ENCODE measurements at regions not wholly inside any gene's neighbourhood (a gene's known extent, or its start where the extent isn't known, plus 50 kb on each side); places are given as distances from the start of the nearest gene placed in this dataset.

DNA sequence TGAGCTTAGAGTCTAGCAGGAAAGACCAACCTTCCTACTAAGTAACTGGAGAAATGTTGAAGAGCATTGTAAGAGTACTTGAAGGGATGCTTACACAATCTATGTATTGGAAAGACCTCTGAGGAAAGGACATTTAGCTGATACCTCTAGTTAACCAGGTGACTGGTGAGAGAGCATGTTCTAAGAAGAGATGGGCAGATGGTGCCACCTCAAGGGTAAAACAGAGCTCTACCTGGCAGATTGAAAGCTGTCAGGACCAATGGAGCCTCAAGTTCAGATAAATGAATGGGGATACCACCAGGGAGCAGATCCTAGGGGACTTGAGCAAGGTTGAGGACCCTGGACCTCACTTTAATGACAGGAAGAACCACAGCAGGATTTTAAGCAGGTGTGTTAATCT lies 196.4 kb downstream of the QDPR start:
- DNase-seq (ENCODE audit: low spot score): no peak
- TF ChIP-seq, protein P1, sequence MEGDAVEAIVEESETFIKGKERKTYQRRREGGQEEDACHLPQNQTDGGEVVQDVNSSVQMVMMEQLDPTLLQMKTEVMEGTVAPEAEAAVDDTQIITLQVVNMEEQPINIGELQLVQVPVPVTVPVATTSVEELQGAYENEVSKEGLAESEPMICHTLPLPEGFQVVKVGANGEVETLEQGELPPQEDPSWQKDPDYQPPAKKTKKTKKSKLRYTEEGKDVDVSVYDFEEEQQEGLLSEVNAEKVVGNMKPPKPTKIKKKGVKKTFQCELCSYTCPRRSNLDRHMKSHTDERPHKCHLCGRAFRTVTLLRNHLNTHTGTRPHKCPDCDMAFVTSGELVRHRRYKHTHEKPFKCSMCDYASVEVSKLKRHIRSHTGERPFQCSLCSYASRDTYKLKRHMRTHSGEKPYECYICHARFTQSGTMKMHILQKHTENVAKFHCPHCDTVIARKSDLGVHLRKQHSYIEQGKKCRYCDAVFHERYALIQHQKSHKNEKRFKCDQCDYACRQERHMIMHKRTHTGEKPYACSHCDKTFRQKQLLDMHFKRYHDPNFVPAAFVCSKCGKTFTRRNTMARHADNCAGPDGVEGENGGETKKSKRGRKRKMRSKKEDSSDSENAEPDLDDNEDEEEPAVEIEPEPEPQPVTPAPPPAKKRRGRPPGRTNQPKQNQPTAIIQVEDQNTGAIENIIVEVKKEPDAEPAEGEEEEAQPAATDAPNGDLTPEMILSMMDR (IDR thresholded peaks at IDR 0.05; ENCODE audit: borderline replicate concordance, control extremely low read depth, extremely low read depth, insufficient read depth, missing control alignments): no peak
- in situ Hi-C loops (cut with MboI; ENCODE audit: low sequenced_read_pairs, unreplicated experiment): no loop called here

DNA sequence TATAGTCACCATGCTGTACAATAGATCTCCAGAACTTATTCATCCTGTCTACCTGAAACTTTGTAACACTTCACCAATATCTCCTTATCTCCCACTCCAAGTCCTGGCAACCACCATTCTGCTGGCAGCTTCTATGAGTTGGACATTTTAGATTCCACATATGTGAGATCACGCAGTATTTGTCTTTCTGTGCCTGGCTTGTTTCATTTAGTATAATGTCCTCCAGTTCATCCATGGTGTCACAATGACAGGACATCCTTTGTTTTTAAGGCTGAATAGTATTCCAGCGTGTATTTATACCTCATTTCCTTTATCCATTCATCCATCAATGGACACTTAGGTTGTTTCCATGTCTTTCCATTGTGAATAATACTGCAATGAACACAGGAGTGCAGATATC lies 198.7 kb downstream of the QDPR start:
- DNase-seq (ENCODE audit: low spot score): no peak
- TF ChIP-seq, protein P1 (IDR thresholded peaks at IDR 0.05; ENCODE audit: borderline replicate concordance, control extremely low read depth, extremely low read depth, insufficient read depth, missing control alignments): no peak
- in situ Hi-C loops (cut with MboI; ENCODE audit: low sequenced_read_pairs, unreplicated experiment): no loop called here

DNA sequence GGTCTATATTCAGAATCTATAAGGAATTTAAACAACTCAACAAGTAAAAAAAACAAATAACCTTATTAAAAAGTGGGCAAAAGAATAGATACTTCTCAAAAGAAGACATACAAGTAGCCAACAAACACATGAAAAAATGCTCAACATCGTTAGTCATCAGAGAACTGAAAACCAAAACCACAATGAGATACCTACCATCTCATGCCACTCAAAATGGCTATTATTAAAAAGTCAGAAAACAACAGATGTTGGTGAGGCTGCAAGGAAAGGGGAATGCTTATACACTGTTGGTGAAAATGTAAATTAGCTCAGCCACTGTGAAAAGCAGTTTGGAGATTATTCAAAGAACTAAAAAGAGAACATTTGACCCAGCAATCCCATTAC lies 201.6 kb downstream of the QDPR start:
- TF ChIP-seq, protein P1 (IDR thresholded peaks at IDR 0.05; ENCODE audit: borderline replicate concordance, control extremely low read depth, extremely low read depth, insufficient read depth, missing control alignments): no peak
- no peak for DNase-seq (ENCODE audit: low spot score)
- in situ Hi-C loops (cut with MboI; ENCODE audit: low sequenced_read_pairs, unreplicated experiment): no loop called here

DNA sequence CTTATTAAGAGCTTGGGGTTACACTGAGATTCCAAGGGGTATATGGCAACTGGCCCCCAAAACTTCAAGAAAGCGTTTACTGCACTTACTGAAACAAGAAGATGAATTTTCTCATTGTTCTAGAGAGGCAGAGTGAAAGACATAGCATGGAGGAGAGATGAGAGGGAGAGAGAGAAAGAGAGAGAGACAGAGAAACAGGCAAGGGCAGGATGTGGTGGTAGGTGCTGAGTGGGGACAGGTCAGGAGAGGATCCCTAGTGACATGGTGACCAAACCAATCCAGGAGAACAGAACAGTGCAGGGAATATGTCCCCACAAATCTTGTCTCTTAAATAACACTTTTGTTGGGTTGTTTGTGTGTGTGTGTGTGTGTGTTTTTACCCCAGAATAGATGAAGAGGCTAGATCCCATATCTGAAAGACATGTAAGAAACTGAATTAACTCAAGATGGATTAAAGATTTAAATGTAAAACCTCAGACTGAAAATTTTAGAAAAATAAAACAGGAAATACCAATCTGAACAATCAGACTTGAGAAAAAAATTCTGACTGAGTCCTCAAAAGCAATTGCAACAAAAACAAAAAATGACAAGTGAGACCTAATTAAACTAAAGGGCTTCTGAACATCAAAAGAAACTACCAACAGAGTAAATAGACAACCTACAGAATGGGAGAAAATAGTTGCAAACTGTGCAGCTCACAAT lies 202.2 kb downstream of the QDPR start:
- in situ Hi-C loops (cut with MboI; ENCODE audit: low sequenced_read_pairs, unreplicated experiment): no loop called here
- DNase-seq (ENCODE audit: low spot score): no peak
- TF ChIP-seq, protein P1 (IDR thresholded peaks at IDR 0.05; ENCODE audit: borderline replicate concordance, control extremely low read depth, extremely low read depth, insufficient read depth, missing control alignments): no peak

DNA sequence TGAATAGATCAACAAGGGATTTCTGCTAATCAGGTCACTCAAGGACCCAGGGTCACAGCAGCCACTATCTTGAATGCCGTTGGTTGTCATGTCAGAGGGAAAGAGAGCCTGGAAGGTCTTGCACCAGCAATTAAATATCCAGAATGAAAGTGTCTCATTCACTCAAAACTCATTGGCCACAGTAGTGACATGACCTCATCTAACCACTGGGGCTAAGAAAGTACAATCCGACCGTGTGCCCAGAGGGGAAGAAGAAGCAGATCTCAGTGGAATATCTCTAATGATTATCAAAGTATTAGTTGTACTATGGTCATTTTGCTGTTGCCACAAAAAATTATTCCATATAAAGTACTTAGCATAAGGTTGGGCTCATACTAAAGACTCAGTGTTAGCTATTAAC lies 210.0 kb downstream of the QDPR start:
- in situ Hi-C loops (cut with MboI; ENCODE audit: low sequenced_read_pairs, unreplicated experiment): no loop called here
- no peak for DNase-seq (ENCODE audit: low spot score)
- TF ChIP-seq, protein P1 (IDR thresholded peaks at IDR 0.05; ENCODE audit: borderline replicate concordance, control extremely low read depth, extremely low read depth, insufficient read depth, missing control alignments): no peak

DNA sequence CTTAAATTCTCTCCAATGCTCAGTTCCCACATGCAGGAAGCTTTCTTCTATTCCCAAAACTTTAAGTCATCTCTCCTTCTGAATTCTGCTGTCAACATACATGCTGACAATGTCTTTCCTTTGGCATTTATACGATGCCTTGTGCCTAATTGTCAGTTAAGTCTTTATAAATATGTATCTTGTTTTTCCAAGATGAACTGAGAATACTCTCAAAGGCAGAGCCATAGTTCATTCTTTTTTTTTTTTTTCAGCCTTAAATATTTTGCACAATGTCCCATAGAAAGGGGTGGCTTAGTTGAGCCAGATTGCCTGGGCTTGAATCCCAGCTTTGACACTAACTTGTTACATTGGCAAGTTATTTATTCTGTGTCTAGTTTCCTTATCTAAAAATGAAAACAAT lies 210.6 kb downstream of the QDPR start:
- in situ Hi-C loops (cut with MboI; ENCODE audit: low sequenced_read_pairs, unreplicated experiment): no loop called here
- TF ChIP-seq, protein P1 (IDR thresholded peaks at IDR 0.05; ENCODE audit: borderline replicate concordance, control extremely low read depth, extremely low read depth, insufficient read depth, missing control alignments): no peak
- no peak for DNase-seq (ENCODE audit: low spot score)
